GM23338 (cell line): ENCODE measurements at regions not wholly inside any gene's neighbourhood (a gene's known extent, or its start where the extent isn't known, plus 50 kb on each side); places are given as distances from the start of the nearest gene placed in this dataset.

Experiments used
- ATAC-seq: fragments of 200-7000 bp; cut with Tn5 transposase; 3 replicates; pipeline ENCODE4 v1.9.1; 2020
- DNase-seq: peaks from one replicate; pipeline ENCODE4 v3.0.0-alpha.2; 2015; ENCODE audit warnings: low spot score
- H2AFZ ChIP-seq: fragments of 200-600 bp; sonication (generic); 2 replicates; pipeline ENCODE4 v1.8.0; 2016; ENCODE audit warnings: antibody characterized with exemption, mild to moderate bottlenecking, moderate library complexity
- H3F3A ChIP-seq: fragments of 200-600 bp; sonication (generic); replicated peaks from 2 replicates; pipeline ENCODE4 v1.8.0; 2017; ENCODE audit warnings: antibody characterized with exemption, mixed run types, low read depth
- H3K27ac ChIP-seq: fragments of 200-600 bp; sonication (generic); 2 replicates; pipeline ENCODE4 v1.6.1; 2016; ENCODE audit warnings: low read depth
- H3K27me3 ChIP-seq: fragments of 200-600 bp; sonication (generic); 2 replicates; pipeline ENCODE4 v1.8.0; 2016; ENCODE audit warnings: mild to moderate bottlenecking, mixed run types, moderate library complexity; ENCODE audit not compliant: insufficient read depth
- H3K36me3 ChIP-seq: fragments of 200-600 bp; sonication (generic); 2 replicates; pipeline ENCODE4 v1.8.0; 2016; ENCODE audit warnings: mild to moderate bottlenecking; ENCODE audit not compliant: insufficient read depth
- H3K4me1 ChIP-seq: fragments of 200-600 bp; sonication (generic); 2 replicates; pipeline ENCODE4 v1.8.0; 2016; ENCODE audit warnings: mild to moderate bottlenecking, moderate library complexity; ENCODE audit not compliant: insufficient read depth
- H3K4me2 ChIP-seq: fragments of 200-600 bp; sonication (generic); 2 replicates; pipeline ENCODE4 v1.7.1; 2017; ENCODE audit warnings: mixed run types
- H3K4me3 ChIP-seq: fragments of 200-600 bp; sonication (generic); 2 replicates; pipeline ENCODE4 v1.6.1; 2016; ENCODE audit warnings: mixed run types
- H3K79me2 ChIP-seq: fragments of 200-600 bp; sonication (generic); replicated peaks from 2 replicates; pipeline ENCODE4 v1.8.0; 2017; ENCODE audit warnings: mild to moderate bottlenecking; ENCODE audit not compliant: insufficient read depth
- H3K9me2 ChIP-seq: fragments of 200-600 bp; sonication (generic); 2 replicates; pipeline ENCODE4 v1.8.0; 2017; ENCODE audit not compliant: insufficient read depth
- H4K20me1 ChIP-seq: fragments of 200-600 bp; sonication (generic); replicated peaks from 2 replicates; pipeline ENCODE4 v1.8.0; 2017; ENCODE audit warnings: mild to moderate bottlenecking; ENCODE audit not compliant: insufficient read depth
- H3K27ac Mint-ChIP-seq: 2 replicates; pipeline ENCODE4 v1.8.0; 2020; ENCODE audit warnings: inconsistent platforms, mild to moderate bottlenecking, moderate library complexity, mixed read lengths
- H3K27me3 Mint-ChIP-seq: 3 replicates; pipeline ENCODE4 v1.8.0; 2022; ENCODE audit warnings: low read depth, mild to moderate bottlenecking, moderate library complexity, mixed read lengths, inconsistent platforms; ENCODE audit not compliant: insufficient read depth, poor library complexity
- H3K36me3 Mint-ChIP-seq: 3 replicates; pipeline ENCODE4 v1.8.0; 2021; ENCODE audit warnings: low read depth, mild to moderate bottlenecking, inconsistent platforms, moderate library complexity, mixed read lengths
- H3K4me1 Mint-ChIP-seq: 3 replicates; pipeline ENCODE4 v1.8.0; 2020; ENCODE audit warnings: mild to moderate bottlenecking, inconsistent platforms, mixed read lengths
- H3K4me3 Mint-ChIP-seq: 3 replicates; pipeline ENCODE4 v1.8.0; 2021; ENCODE audit warnings: moderate library complexity, mild to moderate bottlenecking, inconsistent platforms, mixed read lengths
- H3K9me3 Mint-ChIP-seq: 3 replicates; pipeline ENCODE4 v1.8.0; 2020; ENCODE audit warnings: moderate library complexity, mild to moderate bottlenecking, inconsistent platforms, mixed read lengths
- CREB1 ChIP-seq: fragments of 250-450 bp; sonication (Bioruptor Pico); IDR thresholded peaks from 2 replicates; pipeline ENCODE4 v1.5.0; 2020; ENCODE audit warnings: low read depth, mild to moderate bottlenecking, moderate library complexity
- EZH2 ChIP-seq: fragments of 200-600 bp; sonication (generic); IDR thresholded peaks from one replicate; pipeline ENCODE4 v1.8.0; 2017; ENCODE audit warnings: antibody characterized with exemption, mild to moderate bottlenecking, low read depth; ENCODE audit not compliant: unreplicated experiment
- EZH2phosphoT487 ChIP-seq: fragments of 200-600 bp; sonication (generic); IDR thresholded peaks from one replicate; pipeline ENCODE4 v1.8.1; 2018; ENCODE audit warnings: antibody characterized with exemption; ENCODE audit not compliant: unreplicated experiment
- JUNB ChIP-seq: IDR thresholded peaks from one replicate; pipeline ENCODE4 v1.6.1; 2016; ENCODE audit warnings: antibody characterized with exemption; ENCODE audit not compliant: unreplicated experiment
- NANOG ChIP-seq: IDR thresholded peaks from 2 replicates; pipeline ENCODE4 v1.6.1; 2016; ENCODE audit warnings: antibody characterized with exemption, borderline replicate concordance
- POLR2AphosphoS5 ChIP-seq: IDR thresholded peaks from 2 replicates; pipeline ENCODE4 v1.6.1; 2016; ENCODE audit warnings: antibody characterized with exemption, low read depth
- STAT1 ChIP-seq: IDR thresholded peaks from one replicate; pipeline ENCODE4 v1.6.1; 2016; ENCODE audit warnings: antibody characterized with exemption; ENCODE audit not compliant: unreplicated experiment
- ZNF114 ChIP-seq: fragments of 250-450 bp; sonication (Bioruptor Pico); IDR thresholded peaks from 2 replicates; pipeline ENCODE4 v1.5.0; 2020; ENCODE audit warnings: mild to moderate bottlenecking, moderate library complexity
- ZNF331 ChIP-seq: fragments of 250-450 bp; sonication (Bioruptor Pico); IDR thresholded peaks from 2 replicates; pipeline ENCODE4 v1.5.0; 2020; ENCODE audit warnings: low read depth, mild to moderate bottlenecking, moderate library complexity
- TF ChIP-seq, protein P1 (sequence below): fragments of 250-450 bp; sonication (Bioruptor Pico); IDR thresholded peaks from 2 replicates; pipeline ENCODE4 v1.5.0; 2020; ENCODE audit warnings: mild to moderate bottlenecking, moderate library complexity
- TF ChIP-seq, protein P2 (sequence below), 2 experiments: fragments of 200-600 bp in 1 of 2; sonication (generic) in 1 of 2; conservative IDR thresholded peaks; 2 replicates each; pipeline versions ENCODE4 v1.5.1 to v1.6.1; 2016 to 2017; ENCODE audit warnings: antibody characterized with exemption in 2 of 2, low read depth in 2 of 2, mild to moderate bottlenecking in 2 of 2, moderate library complexity in 1 of 2
- TF ChIP-seq, protein P3 (sequence below): IDR thresholded peaks from 2 replicates; pipeline ENCODE4 v1.6.1; 2016; ENCODE audit warnings: antibody characterized with exemption
- TF ChIP-seq, protein P4 (sequence below): IDR thresholded peaks from one replicate; pipeline ENCODE4 v1.6.1; 2018; ENCODE audit warnings: antibody characterized with exemption; ENCODE audit not compliant: unreplicated experiment

DNA sequence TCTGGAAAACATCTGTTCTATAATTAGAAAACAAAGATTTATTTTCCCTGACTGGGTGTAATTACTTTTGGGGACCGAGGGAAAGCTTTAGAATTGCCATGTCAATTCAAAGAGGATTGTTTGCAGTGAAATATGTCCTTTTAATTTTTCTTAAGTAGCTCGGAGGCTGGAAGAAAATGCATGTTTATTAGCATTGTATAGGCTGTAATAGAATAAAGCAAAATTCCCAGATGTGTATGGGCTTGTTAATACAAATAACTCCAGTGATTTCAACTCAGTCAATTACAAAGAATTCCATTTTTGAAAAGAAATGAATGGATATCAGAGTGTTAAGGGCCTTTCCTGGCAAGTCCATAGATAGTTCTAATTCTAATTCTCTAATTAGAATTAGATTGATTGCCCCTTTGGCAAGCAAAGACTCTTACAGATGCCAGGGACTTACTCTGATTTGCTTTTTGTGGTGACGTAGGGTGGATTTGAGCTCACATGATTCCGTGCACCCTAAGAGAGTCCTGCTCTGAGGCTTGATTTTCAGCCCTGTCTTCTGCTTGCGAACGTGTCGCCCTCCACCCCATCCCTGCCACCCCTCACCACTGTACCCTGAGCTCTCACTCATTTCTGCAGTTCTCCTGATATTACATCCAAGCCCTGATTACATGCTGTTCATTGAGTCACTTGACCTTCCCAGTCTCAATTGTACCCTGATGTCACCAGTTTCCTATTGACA, 70.0 kb upstream of the FAM20A start:
- Histone ChIP-seq H3K79me2 (no peaks in the 10 kb centered on the region), H4K20me1 (no peaks in the 10 kb centered on the region), H3F3A (no peaks in the 10 kb centered on the region), H3K4me1 (no peaks in the 10 kb centered on the region), H3K36me3 (no peaks in the 10 kb centered on the region), H3K27me3 (no peaks in the 10 kb centered on the region), H2AFZ (no peak overlapping the region), H3K4me2 (no peak overlapping the region), H3K27ac (no peak overlapping the region), H3K4me3 (no peak overlapping the region), H3K9me2 (no peaks in the 10 kb centered on the region)
- Mint-ChIP-seq H3K4me1 (no peaks in the 10 kb centered on the region), H3K27me3 (no peaks in the 10 kb centered on the region), H3K4me3 (no peak overlapping the region), H3K27ac (no peak overlapping the region), H3K36me3 (no peaks in the 10 kb centered on the region), H3K9me3 (no peaks in the 10 kb centered on the region)
- TF ChIP-seq EZH2phosphoT487 (no peak), JUNB (no peak), NANOG (no peak), STAT1 (no peak), ZNF114 (no peak), POLR2AphosphoS5 (no peak), EZH2 (no peak), ZNF331 (CRISPR knock-in tag) (no peak), CREB1 (no peak)
- TF ChIP-seq, protein P1, sequence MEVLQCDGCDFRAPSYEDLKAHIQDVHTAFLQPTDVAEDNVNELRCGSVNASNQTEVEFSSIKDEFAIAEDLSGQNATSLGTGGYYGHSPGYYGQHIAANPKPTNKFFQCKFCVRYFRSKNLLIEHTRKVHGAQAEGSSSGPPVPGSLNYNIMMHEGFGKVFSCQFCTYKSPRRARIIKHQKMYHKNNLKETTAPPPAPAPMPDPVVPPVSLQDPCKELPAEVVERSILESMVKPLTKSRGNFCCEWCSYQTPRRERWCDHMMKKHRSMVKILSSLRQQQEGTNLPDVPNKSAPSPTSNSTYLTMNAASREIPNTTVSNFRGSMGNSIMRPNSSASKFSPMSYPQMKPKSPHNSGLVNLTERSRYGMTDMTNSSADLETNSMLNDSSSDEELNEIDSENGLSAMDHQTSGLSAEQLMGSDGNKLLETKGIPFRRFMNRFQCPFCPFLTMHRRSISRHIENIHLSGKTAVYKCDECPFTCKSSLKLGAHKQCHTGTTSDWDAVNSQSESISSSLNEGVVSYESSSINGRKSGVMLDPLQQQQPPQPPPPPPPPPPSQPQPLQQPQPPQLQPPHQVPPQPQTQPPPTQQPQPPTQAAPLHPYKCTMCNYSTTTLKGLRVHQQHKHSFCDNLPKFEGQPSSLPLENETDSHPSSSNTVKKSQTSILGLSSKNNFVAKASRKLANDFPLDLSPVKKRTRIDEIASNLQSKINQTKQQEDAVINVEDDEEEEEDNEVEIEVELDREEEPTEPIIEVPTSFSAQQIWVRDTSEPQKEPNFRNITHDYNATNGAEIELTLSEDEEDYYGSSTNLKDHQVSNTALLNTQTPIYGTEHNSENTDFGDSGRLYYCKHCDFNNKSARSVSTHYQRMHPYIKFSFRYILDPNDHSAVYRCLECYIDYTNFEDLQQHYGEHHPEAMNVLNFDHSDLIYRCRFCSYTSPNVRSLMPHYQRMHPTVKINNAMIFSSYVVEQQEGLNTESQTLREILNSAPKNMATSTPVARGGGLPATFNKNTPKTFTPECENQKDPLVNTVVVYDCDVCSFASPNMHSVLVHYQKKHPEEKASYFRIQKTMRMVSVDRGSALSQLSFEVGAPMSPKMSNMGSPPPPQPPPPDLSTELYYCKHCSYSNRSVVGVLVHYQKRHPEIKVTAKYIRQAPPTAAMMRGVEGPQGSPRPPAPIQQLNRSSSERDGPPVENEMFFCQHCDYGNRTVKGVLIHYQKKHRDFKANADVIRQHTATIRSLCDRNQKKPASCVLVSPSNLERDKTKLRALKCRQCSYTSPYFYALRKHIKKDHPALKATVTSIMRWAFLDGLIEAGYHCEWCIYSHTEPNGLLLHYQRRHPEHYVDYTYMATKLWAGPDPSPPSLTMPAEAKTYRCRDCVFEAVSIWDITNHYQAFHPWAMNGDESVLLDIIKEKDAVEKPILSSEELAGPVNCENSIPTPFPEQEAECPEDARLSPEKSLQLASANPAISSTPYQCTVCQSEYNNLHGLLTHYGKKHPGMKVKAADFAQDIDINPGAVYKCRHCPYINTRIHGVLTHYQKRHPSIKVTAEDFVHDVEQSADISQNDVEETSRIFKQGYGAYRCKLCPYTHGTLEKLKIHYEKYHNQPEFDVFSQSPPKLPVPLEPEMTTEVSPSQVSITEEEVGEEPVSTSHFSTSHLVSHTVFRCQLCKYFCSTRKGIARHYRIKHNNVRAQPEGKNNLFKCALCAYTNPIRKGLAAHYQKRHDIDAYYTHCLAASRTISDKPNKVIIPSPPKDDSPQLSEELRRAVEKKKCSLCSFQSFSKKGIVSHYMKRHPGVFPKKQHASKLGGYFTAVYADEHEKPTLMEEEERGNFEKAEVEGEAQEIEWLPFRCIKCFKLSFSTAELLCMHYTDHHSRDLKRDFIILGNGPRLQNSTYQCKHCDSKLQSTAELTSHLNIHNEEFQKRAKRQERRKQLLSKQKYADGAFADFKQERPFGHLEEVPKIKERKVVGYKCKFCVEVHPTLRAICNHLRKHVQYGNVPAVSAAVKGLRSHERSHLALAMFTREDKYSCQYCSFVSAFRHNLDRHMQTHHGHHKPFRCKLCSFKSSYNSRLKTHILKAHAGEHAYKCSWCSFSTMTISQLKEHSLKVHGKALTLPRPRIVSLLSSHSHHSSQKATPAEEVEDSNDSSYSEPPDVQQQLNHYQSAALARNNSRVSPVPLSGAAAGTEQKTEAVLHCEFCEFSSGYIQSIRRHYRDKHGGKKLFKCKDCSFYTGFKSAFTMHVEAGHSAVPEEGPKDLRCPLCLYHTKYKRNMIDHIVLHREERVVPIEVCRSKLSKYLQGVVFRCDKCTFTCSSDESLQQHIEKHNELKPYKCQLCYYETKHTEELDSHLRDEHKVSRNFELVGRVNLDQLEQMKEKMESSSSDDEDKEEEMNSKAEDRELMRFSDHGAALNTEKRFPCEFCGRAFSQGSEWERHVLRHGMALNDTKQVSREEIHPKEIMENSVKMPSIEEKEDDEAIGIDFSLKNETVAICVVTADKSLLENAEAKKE (CRISPR knock-in tag), result no peak
- TF ChIP-seq, protein P2, sequence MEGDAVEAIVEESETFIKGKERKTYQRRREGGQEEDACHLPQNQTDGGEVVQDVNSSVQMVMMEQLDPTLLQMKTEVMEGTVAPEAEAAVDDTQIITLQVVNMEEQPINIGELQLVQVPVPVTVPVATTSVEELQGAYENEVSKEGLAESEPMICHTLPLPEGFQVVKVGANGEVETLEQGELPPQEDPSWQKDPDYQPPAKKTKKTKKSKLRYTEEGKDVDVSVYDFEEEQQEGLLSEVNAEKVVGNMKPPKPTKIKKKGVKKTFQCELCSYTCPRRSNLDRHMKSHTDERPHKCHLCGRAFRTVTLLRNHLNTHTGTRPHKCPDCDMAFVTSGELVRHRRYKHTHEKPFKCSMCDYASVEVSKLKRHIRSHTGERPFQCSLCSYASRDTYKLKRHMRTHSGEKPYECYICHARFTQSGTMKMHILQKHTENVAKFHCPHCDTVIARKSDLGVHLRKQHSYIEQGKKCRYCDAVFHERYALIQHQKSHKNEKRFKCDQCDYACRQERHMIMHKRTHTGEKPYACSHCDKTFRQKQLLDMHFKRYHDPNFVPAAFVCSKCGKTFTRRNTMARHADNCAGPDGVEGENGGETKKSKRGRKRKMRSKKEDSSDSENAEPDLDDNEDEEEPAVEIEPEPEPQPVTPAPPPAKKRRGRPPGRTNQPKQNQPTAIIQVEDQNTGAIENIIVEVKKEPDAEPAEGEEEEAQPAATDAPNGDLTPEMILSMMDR (conservative IDR thresholded peaks at IDR 0.05; ENCODE audit: low read depth in 2 of 2), result no peak
- TF ChIP-seq, protein P3, sequence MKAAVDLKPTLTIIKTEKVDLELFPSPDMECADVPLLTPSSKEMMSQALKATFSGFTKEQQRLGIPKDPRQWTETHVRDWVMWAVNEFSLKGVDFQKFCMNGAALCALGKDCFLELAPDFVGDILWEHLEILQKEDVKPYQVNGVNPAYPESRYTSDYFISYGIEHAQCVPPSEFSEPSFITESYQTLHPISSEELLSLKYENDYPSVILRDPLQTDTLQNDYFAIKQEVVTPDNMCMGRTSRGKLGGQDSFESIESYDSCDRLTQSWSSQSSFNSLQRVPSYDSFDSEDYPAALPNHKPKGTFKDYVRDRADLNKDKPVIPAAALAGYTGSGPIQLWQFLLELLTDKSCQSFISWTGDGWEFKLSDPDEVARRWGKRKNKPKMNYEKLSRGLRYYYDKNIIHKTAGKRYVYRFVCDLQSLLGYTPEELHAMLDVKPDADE, result no peak
- TF ChIP-seq, protein P4, sequence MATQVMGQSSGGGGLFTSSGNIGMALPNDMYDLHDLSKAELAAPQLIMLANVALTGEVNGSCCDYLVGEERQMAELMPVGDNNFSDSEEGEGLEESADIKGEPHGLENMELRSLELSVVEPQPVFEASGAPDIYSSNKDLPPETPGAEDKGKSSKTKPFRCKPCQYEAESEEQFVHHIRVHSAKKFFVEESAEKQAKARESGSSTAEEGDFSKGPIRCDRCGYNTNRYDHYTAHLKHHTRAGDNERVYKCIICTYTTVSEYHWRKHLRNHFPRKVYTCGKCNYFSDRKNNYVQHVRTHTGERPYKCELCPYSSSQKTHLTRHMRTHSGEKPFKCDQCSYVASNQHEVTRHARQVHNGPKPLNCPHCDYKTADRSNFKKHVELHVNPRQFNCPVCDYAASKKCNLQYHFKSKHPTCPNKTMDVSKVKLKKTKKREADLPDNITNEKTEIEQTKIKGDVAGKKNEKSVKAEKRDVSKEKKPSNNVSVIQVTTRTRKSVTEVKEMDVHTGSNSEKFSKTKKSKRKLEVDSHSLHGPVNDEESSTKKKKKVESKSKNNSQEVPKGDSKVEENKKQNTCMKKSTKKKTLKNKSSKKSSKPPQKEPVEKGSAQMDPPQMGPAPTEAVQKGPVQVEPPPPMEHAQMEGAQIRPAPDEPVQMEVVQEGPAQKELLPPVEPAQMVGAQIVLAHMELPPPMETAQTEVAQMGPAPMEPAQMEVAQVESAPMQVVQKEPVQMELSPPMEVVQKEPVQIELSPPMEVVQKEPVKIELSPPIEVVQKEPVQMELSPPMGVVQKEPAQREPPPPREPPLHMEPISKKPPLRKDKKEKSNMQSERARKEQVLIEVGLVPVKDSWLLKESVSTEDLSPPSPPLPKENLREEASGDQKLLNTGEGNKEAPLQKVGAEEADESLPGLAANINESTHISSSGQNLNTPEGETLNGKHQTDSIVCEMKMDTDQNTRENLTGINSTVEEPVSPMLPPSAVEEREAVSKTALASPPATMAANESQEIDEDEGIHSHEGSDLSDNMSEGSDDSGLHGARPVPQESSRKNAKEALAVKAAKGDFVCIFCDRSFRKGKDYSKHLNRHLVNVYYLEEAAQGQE, result no peak
- no peak for DNase-seq
- ATAC-seq, result no peak
